AG09319 (cell line): ENCODE measurements at regions not wholly inside any gene's neighbourhood (a gene's known extent, or its start where the extent isn't known, plus 50 kb on each side); places are given as distances from the start of the nearest gene placed in this dataset.

Experiments used
- DNase-seq: peaks from one replicate; pipeline ENCODE4 v3.0.0-alpha.2; 2010; ENCODE audit warnings: low read depth; ENCODE audit errors: extremely low read depth
- TF ChIP-seq, protein P1 (sequence below): IDR thresholded peaks from 2 replicates; pipeline ENCODE4 v1.5.1; 2011; ENCODE audit warnings: low read depth, mild to moderate bottlenecking, inconsistent platforms, low read length, moderate library complexity

GRCh38 chr1:199151634-199152425 is 513.0 kb downstream of the PTPRC start:
- TF ChIP-seq, protein P1, sequence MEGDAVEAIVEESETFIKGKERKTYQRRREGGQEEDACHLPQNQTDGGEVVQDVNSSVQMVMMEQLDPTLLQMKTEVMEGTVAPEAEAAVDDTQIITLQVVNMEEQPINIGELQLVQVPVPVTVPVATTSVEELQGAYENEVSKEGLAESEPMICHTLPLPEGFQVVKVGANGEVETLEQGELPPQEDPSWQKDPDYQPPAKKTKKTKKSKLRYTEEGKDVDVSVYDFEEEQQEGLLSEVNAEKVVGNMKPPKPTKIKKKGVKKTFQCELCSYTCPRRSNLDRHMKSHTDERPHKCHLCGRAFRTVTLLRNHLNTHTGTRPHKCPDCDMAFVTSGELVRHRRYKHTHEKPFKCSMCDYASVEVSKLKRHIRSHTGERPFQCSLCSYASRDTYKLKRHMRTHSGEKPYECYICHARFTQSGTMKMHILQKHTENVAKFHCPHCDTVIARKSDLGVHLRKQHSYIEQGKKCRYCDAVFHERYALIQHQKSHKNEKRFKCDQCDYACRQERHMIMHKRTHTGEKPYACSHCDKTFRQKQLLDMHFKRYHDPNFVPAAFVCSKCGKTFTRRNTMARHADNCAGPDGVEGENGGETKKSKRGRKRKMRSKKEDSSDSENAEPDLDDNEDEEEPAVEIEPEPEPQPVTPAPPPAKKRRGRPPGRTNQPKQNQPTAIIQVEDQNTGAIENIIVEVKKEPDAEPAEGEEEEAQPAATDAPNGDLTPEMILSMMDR = no peak
- no peak for DNase-seq

DNA sequence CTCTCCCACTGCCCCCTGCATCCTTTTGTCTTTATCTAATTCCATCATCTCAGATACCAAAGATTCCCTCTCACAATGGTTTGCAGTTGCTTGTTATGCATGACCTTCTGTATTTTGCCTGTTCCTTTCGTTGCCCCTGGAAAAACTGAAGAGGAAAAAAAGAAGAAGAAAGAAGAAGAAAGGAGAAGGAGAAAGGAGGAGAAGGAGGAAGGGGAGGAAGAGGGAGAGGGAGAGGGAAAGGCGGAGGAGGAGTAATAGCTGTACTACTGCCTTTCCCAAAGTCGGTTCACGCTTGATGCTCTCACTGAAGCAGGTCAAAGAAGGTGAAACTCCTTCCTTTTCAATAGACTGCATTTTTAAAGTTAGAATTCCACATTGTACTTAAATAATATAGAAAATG is 513.8 kb downstream of the PTPRC start:
- DNase-seq = no peak
- TF ChIP-seq, protein P1 = no peak

GRCh38 chr1:199155166-199156019 is 516.6 kb downstream of the PTPRC start:
- no peak for DNase-seq
- TF ChIP-seq, protein P1 = no peak

GRCh38 chr1:199157494-199157893 is 518.7 kb downstream of the PTPRC start:
- TF ChIP-seq, protein P1 = no peak
- no peak for DNase-seq

DNA sequence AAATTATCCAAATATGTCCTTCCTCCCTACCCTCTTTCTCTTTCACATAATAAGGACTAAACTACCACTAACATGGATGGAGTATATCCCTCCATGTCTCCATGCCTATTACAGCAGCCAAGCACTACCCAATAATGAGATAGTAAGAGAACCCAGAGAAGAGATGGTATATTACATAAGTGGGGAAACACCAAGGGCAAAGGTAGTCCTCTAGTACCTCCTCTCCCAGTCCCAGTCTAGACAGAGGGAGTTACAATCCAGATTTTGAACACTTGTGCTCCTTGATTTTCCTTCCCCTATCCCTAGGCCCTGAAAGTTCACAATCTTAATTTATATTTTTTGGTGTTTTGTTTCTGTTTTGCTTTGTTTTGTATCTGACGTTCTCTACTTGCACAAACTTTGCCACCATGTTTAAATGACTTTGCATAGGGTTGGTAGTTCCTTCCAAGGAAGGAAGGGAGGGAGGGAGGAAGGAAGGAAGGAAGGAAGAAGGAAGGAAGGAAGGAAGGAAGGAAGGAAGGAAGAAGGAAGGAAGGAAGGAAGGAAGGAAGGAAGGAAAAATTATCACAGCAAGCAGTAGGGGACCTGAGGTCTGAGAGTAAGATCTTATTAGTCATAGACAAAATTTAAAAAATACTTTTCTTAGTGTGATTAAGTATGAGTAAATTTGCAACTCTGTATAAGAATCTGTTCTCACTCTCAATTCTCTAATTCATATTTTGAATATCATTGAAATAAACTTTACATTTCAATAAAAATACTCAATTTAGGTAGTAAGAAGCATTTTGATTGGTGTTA is 521.9 kb downstream of the PTPRC start:
- DNase-seq = no peak
- TF ChIP-seq, protein P1 = no peak

DNA sequence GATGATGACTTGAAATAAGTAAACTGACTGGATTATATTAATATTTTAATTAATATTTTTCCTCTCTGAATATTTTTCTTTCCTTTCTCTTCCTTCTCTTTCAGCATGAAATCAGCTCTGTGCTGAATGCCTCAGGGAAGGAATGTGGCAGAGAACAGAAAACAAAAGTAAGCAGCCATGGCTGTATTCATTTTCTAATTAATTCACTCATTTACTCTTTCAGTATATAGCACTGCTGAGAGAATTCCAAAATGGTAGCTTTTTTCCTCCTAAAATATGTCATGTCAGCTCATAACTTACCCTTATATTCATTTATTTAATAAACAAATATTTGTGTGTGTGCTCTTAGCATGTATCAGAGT is 522.5 kb downstream of the PTPRC start:
- DNase-seq = no peak
- TF ChIP-seq, protein P1 = no peak
